ENCODE measurements at regions not wholly inside any gene's neighbourhood (a gene's known extent, or its start where the extent isn't known, plus 50 kb on each side); places are given as distances from the start of the nearest gene placed in this dataset.
A peak's percentile ranks its signal among the peaks of the same experiment; 100 is the strongest.

GRCh38 chr16:16861546-16861945 lies 482.6 kb downstream of the NPIPA7 start:
- no peaks in the 10 kb centered on the region for H3K9me3 Mint-ChIP-seq
- peaks cover 3% of the 10 kb centered on the region for H3K27me3 Mint-ChIP-seq (ENCODE audit: insufficient read depth)
- intact Hi-C loops (cut with micrococcal nuclease) = loop anchor here (10.0 kb wide), 1 partner anchor 373 kb away; no protein-coding TSS in a partner anchor
- no peaks in the 10 kb centered on the region for H3K36me3 Mint-ChIP-seq (ENCODE audit: low read depth)
- H3K27ac Mint-ChIP-seq = no peak overlapping the region
- no peaks in the 10 kb centered on the region for H3K4me1 Mint-ChIP-seq (ENCODE audit: low read depth)
- no peak overlapping the region for H3K4me3 Mint-ChIP-seq
- peak; percentile 11 for DNase-seq (ENCODE audit: low spot score)

- Mint-ChIP-seq H3K36me3 (ENCODE audit: low read depth) (no peaks in the 10 kb centered on the region), H3K4me3 (no peak overlapping the region), H3K9me3 (no peaks in the 10 kb centered on the region), H3K4me1 (ENCODE audit: low read depth) (no peaks in the 10 kb centered on the region), H3K27ac (no peak overlapping the region), H3K27me3 (ENCODE audit: insufficient read depth) (peaks cover 3% of the 10 kb centered on the region)
- intact Hi-C loops (cut with micrococcal nuclease) = loop anchor here (10.0 kb wide), 1 partner anchor 371 kb away; no protein-coding TSS in a partner anchor
- DNase-seq (ENCODE audit: low spot score) = no peak
Observed at GRCh38 chr16:16863672-16864071, 484.7 kb downstream of the NPIPA7 start.

GRCh38 chr16:16864536-16864935 lies 485.6 kb downstream of the NPIPA7 start:
- intact Hi-C loops (cut with micrococcal nuclease) = loop anchor here (10.0 kb wide), 1 partner anchor 370 kb away; no protein-coding TSS in a partner anchor
- Mint-ChIP-seq H3K36me3 (ENCODE audit: low read depth) (no peaks in the 10 kb centered on the region), H3K4me3 (no peak overlapping the region), H3K27me3 (ENCODE audit: insufficient read depth) (peaks cover 3% of the 10 kb centered on the region), H3K27ac (no peak overlapping the region), H3K4me1 (ENCODE audit: low read depth) (no peaks in the 10 kb centered on the region), H3K9me3 (no peaks in the 10 kb centered on the region)
- no peak for DNase-seq (ENCODE audit: low spot score)

- no peaks in the 10 kb centered on the region for H3K27me3 Mint-ChIP-seq (ENCODE audit: insufficient read depth)
- H3K27ac Mint-ChIP-seq = no peak overlapping the region
- intact Hi-C loops (cut with micrococcal nuclease) = loop anchor here (10.0 kb wide), 1 partner anchor 369 kb away; no protein-coding TSS in a partner anchor
- no peaks in the 10 kb centered on the region for H3K4me1 Mint-ChIP-seq (ENCODE audit: low read depth)
- no peak overlapping the region for H3K4me3 Mint-ChIP-seq
- H3K9me3 Mint-ChIP-seq = no peaks in the 10 kb centered on the region
- DNase-seq (ENCODE audit: low spot score) = no peak
- H3K36me3 Mint-ChIP-seq (ENCODE audit: low read depth) = no peaks in the 10 kb centered on the region
Observed at GRCh38 chr16:16865374-16865773, 486.4 kb downstream of the NPIPA7 start.

- Mint-ChIP-seq H3K9me3 (no peaks in the 10 kb centered on the region), H3K27ac (no peak overlapping the region), H3K27me3 (ENCODE audit: insufficient read depth) (no peaks in the 10 kb centered on the region), H3K4me3 (no peak overlapping the region), H3K4me1 (ENCODE audit: low read depth) (no peaks in the 10 kb centered on the region), H3K36me3 (ENCODE audit: low read depth) (no peaks in the 10 kb centered on the region)
- intact Hi-C loops (cut with micrococcal nuclease) = loop anchor here (10.0 kb wide), 1 partner anchor 367 kb away; no protein-coding TSS in a partner anchor
- no peak for DNase-seq (ENCODE audit: low spot score)
Observed at GRCh38 chr16:16867973-16868372, 489.0 kb downstream of the NPIPA7 start.

- Mint-ChIP-seq H3K27ac (no peak overlapping the region), H3K4me3 (no peak overlapping the region)
- intact Hi-C loops (cut with micrococcal nuclease) = loop anchor here (10.0 kb wide), 1 partner anchor 366 kb away; no protein-coding TSS in a partner anchor
Observed at GRCh38 chr16:16868727-16869126, 489.8 kb downstream of the NPIPA7 start.

GRCh38 chr16:16869746-16870145 lies 490.8 kb downstream of the NPIPA7 start:
- no peak for DNase-seq (ENCODE audit: low spot score)
- intact Hi-C loops (cut with micrococcal nuclease) = loop anchor here (10.0 kb wide), 1 partner anchor 365 kb away; no protein-coding TSS in a partner anchor
- Mint-ChIP-seq H3K36me3 (ENCODE audit: low read depth) (no peaks in the 10 kb centered on the region), H3K4me3 (no peak overlapping the region), H3K27me3 (ENCODE audit: insufficient read depth) (peaks cover 2% of the 10 kb centered on the region), H3K9me3 (no peaks in the 10 kb centered on the region), H3K27ac (no peak overlapping the region), H3K4me1 (ENCODE audit: low read depth) (no peaks in the 10 kb centered on the region)

More at GRCh38 chr16:16868727-16869126, 489.8 kb downstream of the NPIPA7 start:
- H3K27me3 Mint-ChIP-seq (ENCODE audit: insufficient read depth) = no peaks in the 10 kb centered on the region
- no peaks in the 10 kb centered on the region for H3K4me1 Mint-ChIP-seq (ENCODE audit: low read depth)
- no peaks in the 10 kb centered on the region for H3K9me3 Mint-ChIP-seq
- no peak for DNase-seq (ENCODE audit: low spot score)
- no peaks in the 10 kb centered on the region for H3K36me3 Mint-ChIP-seq (ENCODE audit: low read depth)

- H3K9me3 Mint-ChIP-seq = no peaks in the 10 kb centered on the region
- no peak for DNase-seq (ENCODE audit: low spot score)
- H3K4me1 Mint-ChIP-seq (ENCODE audit: low read depth) = no peaks in the 10 kb centered on the region
- H3K27me3 Mint-ChIP-seq (ENCODE audit: insufficient read depth) = peaks cover 2% of the 10 kb centered on the region
- H3K36me3 Mint-ChIP-seq (ENCODE audit: low read depth) = no peaks in the 10 kb centered on the region
- no peak overlapping the region for H3K27ac Mint-ChIP-seq
- H3K4me3 Mint-ChIP-seq = no peak overlapping the region
- intact Hi-C loops (cut with micrococcal nuclease) = no loop called here
Observed at GRCh38 chr16:16871196-16871595, 492.3 kb downstream of the NPIPA7 start.

- Mint-ChIP-seq H3K27ac (no peak overlapping the region), H3K27me3 (ENCODE audit: insufficient read depth) (peaks cover 4% of the 10 kb centered on the region), H3K4me3 (no peak overlapping the region), H3K9me3 (no peaks in the 10 kb centered on the region), H3K4me1 (ENCODE audit: low read depth) (no peaks in the 10 kb centered on the region), H3K36me3 (ENCODE audit: low read depth) (no peaks in the 10 kb centered on the region)
- no peak for DNase-seq (ENCODE audit: low spot score)
- intact Hi-C loops (cut with micrococcal nuclease) = no loop called here
Observed at GRCh38 chr16:16877061-16877460, 498.1 kb downstream of the NPIPA7 start.

- Mint-ChIP-seq H3K27ac (no peak overlapping the region), H3K9me3 (no peaks in the 10 kb centered on the region), H3K36me3 (ENCODE audit: low read depth) (no peaks in the 10 kb centered on the region), H3K27me3 (ENCODE audit: insufficient read depth) (peaks cover 5% of the 10 kb centered on the region), H3K4me1 (ENCODE audit: low read depth) (no peaks in the 10 kb centered on the region), H3K4me3 (no peak overlapping the region)
- intact Hi-C loops (cut with micrococcal nuclease) = no loop called here
- no peak for DNase-seq (ENCODE audit: low spot score)
Observed at GRCh38 chr16:16879567-16880251, 500.8 kb downstream of the NPIPA7 start.

GRCh38 chr16:16881814-16882213 lies 502.9 kb downstream of the NPIPA7 start:
- peaks cover 5% of the 10 kb centered on the region for H3K27me3 Mint-ChIP-seq (ENCODE audit: insufficient read depth)
- no peaks in the 10 kb centered on the region for H3K36me3 Mint-ChIP-seq (ENCODE audit: low read depth)
- H3K4me3 Mint-ChIP-seq = no peak overlapping the region
- no peak overlapping the region for H3K27ac Mint-ChIP-seq
- H3K4me1 Mint-ChIP-seq (ENCODE audit: low read depth) = no peaks in the 10 kb centered on the region
- H3K9me3 Mint-ChIP-seq = no peaks in the 10 kb centered on the region
- intact Hi-C loops (cut with micrococcal nuclease) = no loop called here
- no peak for DNase-seq (ENCODE audit: low spot score)

GRCh38 chr16:16882766-16883165 lies 503.8 kb downstream of the NPIPA7 start:
- peaks cover 5% of the 10 kb centered on the region for H3K27me3 Mint-ChIP-seq (ENCODE audit: insufficient read depth)
- no peaks in the 10 kb centered on the region for H3K4me1 Mint-ChIP-seq (ENCODE audit: low read depth)
- H3K9me3 Mint-ChIP-seq = no peaks in the 10 kb centered on the region
- intact Hi-C loops (cut with micrococcal nuclease) = no loop called here
- no peaks in the 10 kb centered on the region for H3K36me3 Mint-ChIP-seq (ENCODE audit: low read depth)
- DNase-seq (ENCODE audit: low spot score) = no peak
- H3K27ac Mint-ChIP-seq = no peak overlapping the region
- H3K4me3 Mint-ChIP-seq = no peak overlapping the region

GRCh38 chr16:16884451-16884850 lies 505.5 kb downstream of the NPIPA7 start:
- Mint-ChIP-seq H3K27ac (no peak overlapping the region), H3K4me1 (ENCODE audit: low read depth) (no peaks in the 10 kb centered on the region), H3K27me3 (ENCODE audit: insufficient read depth) (peaks cover 3% of the 10 kb centered on the region), H3K4me3 (no peak overlapping the region), H3K36me3 (ENCODE audit: low read depth) (no peaks in the 10 kb centered on the region), H3K9me3 (no peaks in the 10 kb centered on the region)
- no peak for DNase-seq (ENCODE audit: low spot score)
- intact Hi-C loops (cut with micrococcal nuclease) = no loop called here

Data from activated T-helper 1 cell treated with anti-CD3 and anti-CD28 coated beads, Interleukin-12 subunit alpha, Interleukin-12 subunit beta, Interleukin-2, Interleukin-4 antibody, amounts not matched to agents 30 ng/mL and 10 ng/mL and 1 ng/mL, durations not matched to agents 14 hours and 24 hours and 36 hours (primary cell).